Activated CD4-positive, alpha-beta T cell treated with anti-CD3 and anti-CD28 coated beads, Interleukin-2, amount 50 U/mL, for 48 hours (primary cell): ENCODE measurements at regions not wholly inside any gene's neighbourhood (a gene's known extent, or its start where the extent isn't known, plus 50 kb on each side); places are given as distances from the start of the nearest gene placed in this dataset.
"Not testable (repeated sequence)": the region's sequence is repeated elsewhere in the genome, so short reads cannot be mapped to it uniquely, and the experiment has no call there.

Experiments
- DNase-seq, 2 experiments: peaks; one replicate each; pipeline ENCODE4 v3.0.0-alpha.2; 2020

DNA sequence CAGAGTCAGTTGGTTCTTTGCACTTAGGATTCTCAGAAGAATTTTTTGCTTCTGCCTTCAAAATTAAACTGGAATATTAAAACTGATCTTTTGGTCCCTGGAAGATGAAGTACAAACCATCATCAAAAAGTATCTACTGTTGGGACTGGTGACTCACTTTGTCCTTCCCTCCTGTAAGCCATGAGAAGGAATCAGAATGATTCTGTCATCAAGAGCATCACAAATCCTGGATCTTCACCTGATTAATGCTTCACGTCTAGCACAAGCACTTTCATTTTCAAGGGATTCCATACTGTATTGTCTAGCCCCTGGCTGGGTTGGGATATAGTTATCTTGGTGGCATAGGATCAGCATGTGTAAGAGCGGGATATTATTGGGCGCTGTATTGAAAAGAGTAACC, 69.3 kb upstream of the CYP1B1 start:
- no peak for DNase-seq

DNA sequence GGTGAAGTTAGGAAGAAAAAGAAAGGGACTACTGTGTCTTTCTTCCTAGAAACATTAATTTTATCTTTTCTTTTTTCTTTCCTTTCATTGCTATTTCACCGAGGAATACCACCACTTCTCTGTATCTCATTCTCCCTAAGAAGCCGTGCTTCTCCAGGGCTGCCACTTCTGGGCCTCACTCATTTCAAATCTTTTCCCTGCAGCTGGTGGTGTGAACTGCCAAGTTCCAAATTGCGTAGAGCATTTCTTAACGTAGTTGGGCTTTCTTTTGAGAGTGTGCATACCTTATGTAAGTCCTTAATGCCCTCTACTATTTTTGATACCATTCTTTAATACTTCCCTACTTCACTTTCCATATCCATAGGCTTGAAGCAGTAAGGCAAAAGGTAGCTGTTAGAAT, 66.7 kb upstream of the CYP1B1 start:
- DNase-seq = no peak

DNA sequence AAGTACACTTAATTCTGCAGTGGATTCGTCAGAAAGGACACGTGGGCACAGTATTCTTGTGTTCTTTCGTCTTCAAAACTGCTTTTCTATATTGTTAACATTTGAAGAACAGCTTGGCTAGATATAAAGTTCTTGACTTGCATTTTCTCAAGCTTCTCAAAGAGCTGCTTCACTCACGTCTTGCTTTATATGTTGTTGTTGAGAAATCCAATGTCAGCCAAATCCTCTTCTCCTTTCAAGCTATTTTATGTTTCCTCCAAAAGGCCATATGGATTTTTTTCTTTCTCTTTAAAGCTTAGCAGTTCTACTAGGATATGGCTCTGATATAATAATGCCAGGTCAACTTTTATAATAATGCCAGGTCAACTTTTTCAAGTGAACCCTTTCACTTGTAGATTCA, 65.5 kb upstream of the CYP1B1 start:
- DNase-seq = no peak

DNA sequence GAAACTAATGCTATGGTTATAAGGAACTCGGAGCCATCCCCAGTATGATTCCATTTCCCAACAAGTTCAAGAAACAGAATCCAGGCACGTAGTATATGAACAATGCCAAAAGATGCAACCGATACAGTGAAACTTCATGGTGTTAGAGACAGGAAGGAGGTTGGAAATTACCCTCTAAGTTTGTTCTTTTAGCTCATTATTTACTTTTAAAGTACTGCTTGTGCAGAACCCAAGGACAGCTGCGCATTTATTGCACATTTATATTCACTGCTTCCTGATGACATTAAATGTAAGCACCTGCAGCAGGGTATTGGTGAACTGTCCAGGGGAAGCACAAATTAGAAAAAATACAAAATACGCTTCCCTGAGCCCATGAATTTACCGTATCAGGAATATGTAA, 63.0 kb upstream of the CYP1B1 start:
- no peak for DNase-seq

DNA sequence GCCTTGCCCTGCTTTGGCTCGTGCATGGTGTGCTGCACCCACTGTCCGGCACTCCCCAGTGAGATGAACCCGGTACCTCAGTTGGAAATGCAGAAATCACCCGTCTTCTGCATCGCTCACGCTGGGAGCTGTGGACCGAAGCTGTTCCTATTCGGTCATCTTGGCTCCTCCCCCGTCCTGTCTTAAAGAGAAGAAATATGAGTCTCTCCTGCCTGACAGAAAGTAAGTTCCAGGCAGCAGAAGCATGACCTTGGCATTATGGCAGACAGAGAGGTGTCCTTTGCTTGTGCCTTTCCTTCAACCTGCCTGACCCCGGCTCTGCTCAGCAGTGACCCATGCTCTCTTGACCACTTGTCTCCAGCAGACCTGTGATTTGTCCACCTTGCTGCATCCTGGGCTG, 62.5 kb upstream of the CYP1B1 start:
- DNase-seq = no peak

DNA sequence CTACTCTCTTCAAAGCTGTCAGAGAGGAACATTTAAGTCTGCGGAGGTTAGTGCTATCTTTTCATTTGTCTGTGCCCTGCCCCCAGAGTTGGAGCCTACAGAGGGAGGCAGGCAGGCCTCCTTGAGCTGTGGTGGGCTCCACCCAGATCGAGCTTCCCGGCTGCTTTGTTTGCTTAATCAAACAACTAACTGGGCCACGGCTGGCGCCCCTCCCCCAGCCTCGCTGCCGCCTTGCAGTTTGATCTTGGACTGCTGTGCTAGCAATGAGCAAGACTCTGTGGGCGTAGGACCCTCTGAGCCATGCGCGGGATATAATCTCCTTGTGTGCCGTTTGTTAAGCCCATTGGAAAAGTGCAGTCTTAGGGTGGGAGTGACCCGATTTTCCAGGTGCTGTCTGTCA, 62.0 kb upstream of the CYP1B1 start:
- DNase-seq = not testable (repeated sequence)

DNA sequence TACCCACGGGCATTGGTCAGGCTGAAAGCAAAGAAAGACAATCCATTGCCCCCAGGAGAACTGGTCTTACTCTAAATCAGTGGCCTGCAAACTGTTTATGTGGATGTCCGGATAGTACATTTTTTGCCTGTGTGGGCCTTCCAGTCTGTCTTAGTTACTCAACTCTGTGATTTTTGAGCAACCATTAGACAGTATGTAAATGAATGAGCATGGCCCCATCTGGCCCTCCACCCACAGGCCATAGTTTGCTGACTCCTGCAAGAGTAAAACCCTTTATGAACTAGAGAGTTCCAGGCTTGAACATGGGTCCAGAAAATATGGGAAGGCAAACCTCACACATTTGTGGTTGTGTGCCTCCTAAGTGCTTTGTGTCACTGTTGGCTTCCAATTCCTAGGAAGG, 55.7 kb upstream of the CYP1B1 start:
- DNase-seq = no peak

DNA sequence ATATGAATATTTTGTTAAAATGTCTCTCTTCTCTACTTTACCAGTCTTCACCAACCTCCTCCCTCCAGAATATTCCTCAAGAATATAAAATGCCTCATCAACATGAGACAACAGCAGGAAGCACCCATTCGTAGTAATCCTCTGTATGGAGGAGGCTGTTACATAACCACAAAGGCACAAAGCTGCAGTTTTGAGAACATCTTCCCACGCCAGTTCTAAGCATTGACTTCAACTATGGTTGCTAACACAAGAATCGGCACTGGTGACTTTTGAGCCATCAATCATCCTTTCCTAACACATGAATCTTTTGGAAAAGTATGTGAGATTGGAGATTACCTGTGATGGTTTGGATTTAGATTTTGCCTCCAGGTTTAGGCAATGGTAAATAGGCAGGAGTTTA, 54.9 kb upstream of the CYP1B1 start:
- no peak for DNase-seq

DNA sequence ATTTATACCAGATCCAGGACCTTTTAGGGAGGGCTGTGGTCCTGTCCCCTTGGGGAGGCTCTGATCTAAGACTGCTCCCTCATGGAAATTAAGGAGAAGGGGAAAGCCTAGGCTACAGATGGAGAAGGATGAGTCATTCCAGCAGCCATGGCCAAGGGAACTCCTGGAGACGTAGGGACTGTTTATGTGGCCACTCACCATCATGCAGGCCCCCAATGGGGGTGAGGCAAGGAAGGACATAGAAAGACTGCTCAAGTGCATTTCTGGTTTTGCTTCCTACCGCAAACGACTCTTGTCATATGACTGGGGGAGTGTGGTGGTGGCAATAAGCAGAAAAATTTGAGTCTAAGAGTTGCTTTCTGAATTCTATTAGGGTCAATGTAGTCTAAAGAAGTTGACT, 54.0 kb upstream of the CYP1B1 start:
- no peak for DNase-seq

DNA sequence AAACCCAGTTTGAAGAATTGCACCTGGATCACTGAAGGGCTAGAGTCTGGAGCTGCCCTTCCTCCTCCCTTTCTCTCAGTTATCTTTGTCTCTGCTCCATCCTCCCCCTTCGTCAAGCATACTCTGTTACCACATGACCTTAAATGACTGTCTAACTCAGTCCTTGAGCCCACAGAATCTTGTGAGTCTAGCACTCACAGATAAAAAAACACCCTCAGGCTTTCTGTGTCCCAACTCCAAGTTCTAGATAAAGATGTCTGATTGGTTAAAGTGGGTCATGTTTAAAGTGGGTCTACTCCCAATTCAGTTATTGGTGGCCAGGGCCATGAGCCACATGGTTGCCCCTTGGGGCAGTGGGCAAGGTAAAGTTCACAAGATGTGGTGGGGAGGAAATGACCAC, 53.5 kb upstream of the CYP1B1 start:
- DNase-seq = no peak

DNA sequence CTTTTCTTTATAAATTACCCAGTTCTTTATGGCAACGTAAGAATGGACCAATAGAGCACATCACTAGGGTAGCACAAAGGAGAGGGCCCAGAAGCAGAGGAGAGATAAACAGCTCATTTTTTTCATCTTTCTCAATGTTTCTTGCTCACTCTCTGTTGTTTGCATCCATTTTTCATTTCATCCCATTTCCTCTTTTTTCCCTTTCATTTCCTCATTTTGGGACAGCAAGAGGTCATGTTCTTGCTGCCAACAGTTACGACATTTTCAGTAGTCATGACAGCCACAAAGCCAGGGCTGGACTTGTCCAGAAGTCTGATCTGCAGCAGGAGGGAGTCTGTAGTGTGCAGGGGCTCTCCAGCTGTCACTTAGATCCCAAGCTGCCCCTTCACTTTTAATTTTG, 52.7 kb upstream of the CYP1B1 start:
- no peak for DNase-seq

DNA sequence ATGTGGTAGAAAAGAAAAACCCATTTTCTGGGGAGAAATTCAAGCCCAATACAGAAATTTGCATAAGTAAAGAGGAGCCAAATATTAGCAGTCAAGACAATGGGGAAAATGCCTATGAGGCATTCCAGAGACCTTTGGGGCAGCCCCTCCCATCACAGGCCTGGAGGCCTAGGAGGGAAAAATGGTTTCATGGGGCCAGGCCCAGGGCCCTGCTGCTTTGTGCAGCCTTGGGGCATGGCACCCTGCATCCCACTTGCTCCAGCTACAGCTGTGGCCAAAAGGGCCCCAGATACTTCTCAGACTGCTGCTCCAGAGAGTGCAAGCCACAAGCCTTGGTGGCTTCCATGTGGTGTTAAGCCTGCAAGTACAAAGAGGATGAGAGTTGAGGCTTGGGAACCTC, 51.3 kb upstream of the CYP1B1 start:
- DNase-seq = no peak

DNA sequence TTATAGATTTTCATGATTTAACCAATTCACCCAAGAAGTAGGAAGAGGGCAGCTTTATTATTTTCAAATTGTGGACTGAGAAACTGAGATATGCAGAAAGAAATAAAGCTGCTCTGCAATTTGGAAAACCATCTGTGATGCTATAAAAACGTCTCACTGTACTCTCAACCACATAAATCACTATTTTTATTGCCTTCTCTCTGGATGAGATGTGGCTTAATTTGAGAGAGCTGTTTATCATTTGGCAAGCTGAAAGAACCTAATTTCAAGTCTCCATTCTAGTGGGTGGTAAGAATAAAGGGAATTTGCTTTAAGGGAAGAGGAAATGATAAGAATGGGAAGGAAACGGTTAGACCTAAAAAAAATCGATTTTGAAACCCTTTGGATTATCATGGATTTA, 49.9 kb upstream of the CYP1B1 start:
- no peak for DNase-seq
